SK-N-MC (cell line): ENCODE measurements at regions not wholly inside any gene's neighbourhood (a gene's known extent, or its start where the extent isn't known, plus 50 kb on each side); places are given as distances from the start of the nearest gene placed in this dataset.

Source experiments
- EZH2 ChIP-seq: fragments of 200-600 bp; sonication (generic); IDR thresholded peaks from one replicate; pipeline ENCODE4 v1.6.1; 2017; ENCODE audit warnings: antibody characterized with exemption
- FOXP2 ChIP-seq: optimal IDR thresholded peaks from 2 replicates; pipeline ENCODE3; 2011; ENCODE audit warnings: mild to moderate bottlenecking, moderate library complexity; ENCODE audit not compliant: insufficient read depth; ENCODE audit errors: extremely low read length, control extremely low read depth

- no peak for TF ChIP-seq EZH2
- TF ChIP-seq FOXP2, result no peak
Observed at GRCh38 chr15:69723404-69724096, 270.9 kb downstream of the RPLP1 start.
